ENCODE measurements at regions not wholly inside any gene's neighbourhood (a gene's known extent, or its start where the extent isn't known, plus 50 kb on each side); places are given as distances from the start of the nearest gene placed in this dataset.
"Not testable (repeated sequence)": the region's sequence is repeated elsewhere in the genome, so short reads cannot be mapped to it uniquely, and the experiment has no call there.

DNA sequence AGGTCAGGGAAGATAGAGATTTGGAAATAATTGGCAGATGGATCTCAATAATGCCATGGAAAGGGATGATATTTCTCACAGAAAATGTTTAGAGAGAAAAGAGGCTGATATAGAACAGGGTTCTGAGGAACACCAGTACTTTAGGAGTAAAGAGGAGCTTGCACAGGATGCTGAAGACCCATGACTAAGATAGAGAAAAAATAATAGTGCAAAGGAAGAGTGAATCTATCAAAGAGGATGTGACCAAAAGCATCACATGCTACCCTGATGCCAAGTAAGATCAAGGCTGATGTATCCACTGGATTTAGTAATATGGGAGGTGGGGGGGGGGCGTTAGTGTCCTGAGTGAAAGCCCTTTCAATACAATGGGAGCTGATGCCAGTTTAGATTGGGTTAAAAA, 80.1 kb upstream of the NOTCH2NLA start:
- POLR2A ChIA-PET; H3K27ac Mint-ChIP-seq; H3K36me3 Mint-ChIP-seq; H3K4me3 Mint-ChIP-seq; intact Hi-C loops (cut with micrococcal nuclease); H3K9me3 Mint-ChIP-seq; CTCF ChIA-PET; H3K4me1 Mint-ChIP-seq (ENCODE audit: low read depth); H3K27me3 Mint-ChIP-seq: not testable (repeated sequence)
- DNase-seq = peak; percentile 28

DNA sequence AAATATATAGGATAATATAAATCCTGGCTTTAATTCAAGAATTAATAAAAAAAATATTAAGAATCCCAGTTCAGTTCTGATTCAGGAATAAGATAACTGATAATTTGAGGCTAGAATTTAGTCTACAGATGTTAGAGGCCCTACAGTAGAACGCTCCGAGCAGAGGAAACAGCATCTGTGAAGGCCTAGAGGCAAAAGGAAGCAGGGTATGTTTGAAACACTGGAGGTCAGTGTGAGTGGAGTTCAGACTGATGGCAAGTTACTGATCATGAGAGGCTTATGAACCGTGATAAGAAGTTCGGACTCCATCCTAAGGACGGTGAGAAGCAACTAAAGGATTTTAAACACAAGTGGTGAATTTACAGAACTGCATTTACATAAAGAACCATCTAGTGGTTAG, 79.3 kb upstream of the NOTCH2NLA start:
- H3K9me3 Mint-ChIP-seq; intact Hi-C loops (cut with micrococcal nuclease); DNase-seq; H3K4me3 Mint-ChIP-seq; H3K36me3 Mint-ChIP-seq; H3K4me1 Mint-ChIP-seq (ENCODE audit: low read depth); POLR2A ChIA-PET; H3K27ac Mint-ChIP-seq; H3K27me3 Mint-ChIP-seq; CTCF ChIA-PET: not testable (repeated sequence)

DNA sequence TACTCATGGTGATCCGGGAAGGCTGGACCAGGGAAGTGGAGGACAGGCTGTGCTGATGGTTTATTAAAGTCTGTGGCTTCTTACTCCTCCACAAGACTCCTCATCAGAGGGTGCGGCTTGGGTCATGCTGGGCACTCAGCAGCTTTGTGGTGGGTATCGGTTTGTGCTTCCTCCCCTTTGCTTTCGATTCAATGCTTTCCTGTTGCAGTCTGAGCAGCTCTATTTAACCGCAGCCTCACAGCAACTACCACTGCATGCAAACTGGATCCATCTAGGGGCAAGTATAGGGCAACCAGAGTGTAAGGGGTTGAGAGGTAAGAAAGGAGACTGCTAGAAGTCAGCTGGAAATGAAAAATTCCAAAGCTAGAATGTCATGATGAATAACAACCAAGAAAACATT, 78.8 kb upstream of the NOTCH2NLA start:
- H3K27ac Mint-ChIP-seq; H3K27me3 Mint-ChIP-seq; H3K36me3 Mint-ChIP-seq; POLR2A ChIA-PET; intact Hi-C loops (cut with micrococcal nuclease); DNase-seq; H3K4me3 Mint-ChIP-seq; CTCF ChIA-PET; H3K4me1 Mint-ChIP-seq (ENCODE audit: low read depth); H3K9me3 Mint-ChIP-seq: not testable (repeated sequence)

DNA sequence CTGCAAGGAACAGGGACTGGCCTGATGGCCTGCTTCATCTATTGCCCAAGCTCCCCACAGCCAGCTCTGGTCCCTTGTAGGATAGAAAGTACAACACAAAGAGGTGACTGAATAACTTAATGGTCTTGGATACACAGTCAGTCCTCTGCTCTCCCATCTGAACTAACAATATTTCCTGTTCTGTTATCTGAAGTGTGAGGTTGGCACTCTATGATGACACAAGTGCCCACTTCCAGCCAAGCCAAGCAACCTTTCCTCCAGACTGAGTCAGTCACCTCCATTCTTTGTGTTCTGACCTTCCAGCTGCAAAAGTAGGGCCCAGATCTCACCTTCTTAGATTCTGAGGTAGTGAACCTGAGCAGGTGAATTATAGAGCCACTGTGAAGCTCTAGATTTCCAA, 77.8 kb upstream of the NOTCH2NLA start:
- H3K27ac Mint-ChIP-seq; H3K4me1 Mint-ChIP-seq (ENCODE audit: low read depth); CTCF ChIA-PET; intact Hi-C loops (cut with micrococcal nuclease); H3K4me3 Mint-ChIP-seq; H3K9me3 Mint-ChIP-seq; H3K36me3 Mint-ChIP-seq; DNase-seq; POLR2A ChIA-PET; H3K27me3 Mint-ChIP-seq: not testable (repeated sequence)

DNA sequence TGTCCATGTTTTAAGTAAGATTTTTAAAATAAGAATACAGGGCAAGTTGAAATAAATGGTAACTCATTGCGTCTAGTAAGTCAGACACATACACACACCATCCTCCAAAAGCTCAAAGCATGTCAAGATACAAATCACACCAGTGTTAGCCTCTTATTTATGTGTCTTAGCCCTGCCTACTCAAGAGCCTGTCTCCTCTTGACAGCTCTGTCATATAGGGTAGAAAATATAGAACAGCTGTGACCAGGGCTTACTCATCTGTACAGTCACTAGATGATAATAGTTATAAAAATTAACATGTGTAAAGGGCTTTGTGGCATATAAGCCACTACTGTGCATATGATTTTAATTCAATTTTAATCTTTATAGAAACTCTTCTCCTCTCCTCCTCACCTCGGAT, 76.6 kb upstream of the NOTCH2NLA start:
- H3K27ac Mint-ChIP-seq; H3K9me3 Mint-ChIP-seq; DNase-seq; H3K4me3 Mint-ChIP-seq; POLR2A ChIA-PET; intact Hi-C loops (cut with micrococcal nuclease); H3K4me1 Mint-ChIP-seq (ENCODE audit: low read depth); H3K27me3 Mint-ChIP-seq; CTCF ChIA-PET; H3K36me3 Mint-ChIP-seq: not testable (repeated sequence)

- intact Hi-C loops (cut with micrococcal nuclease); H3K27ac Mint-ChIP-seq; H3K4me1 Mint-ChIP-seq (ENCODE audit: low read depth); H3K27me3 Mint-ChIP-seq; H3K9me3 Mint-ChIP-seq; DNase-seq; POLR2A ChIA-PET; CTCF ChIA-PET; H3K4me3 Mint-ChIP-seq; H3K36me3 Mint-ChIP-seq: not testable (repeated sequence)
These were observed 69.7 kb upstream of the NOTCH2NLA start for GRCh38 chr1:146298575-146298897.

DNA sequence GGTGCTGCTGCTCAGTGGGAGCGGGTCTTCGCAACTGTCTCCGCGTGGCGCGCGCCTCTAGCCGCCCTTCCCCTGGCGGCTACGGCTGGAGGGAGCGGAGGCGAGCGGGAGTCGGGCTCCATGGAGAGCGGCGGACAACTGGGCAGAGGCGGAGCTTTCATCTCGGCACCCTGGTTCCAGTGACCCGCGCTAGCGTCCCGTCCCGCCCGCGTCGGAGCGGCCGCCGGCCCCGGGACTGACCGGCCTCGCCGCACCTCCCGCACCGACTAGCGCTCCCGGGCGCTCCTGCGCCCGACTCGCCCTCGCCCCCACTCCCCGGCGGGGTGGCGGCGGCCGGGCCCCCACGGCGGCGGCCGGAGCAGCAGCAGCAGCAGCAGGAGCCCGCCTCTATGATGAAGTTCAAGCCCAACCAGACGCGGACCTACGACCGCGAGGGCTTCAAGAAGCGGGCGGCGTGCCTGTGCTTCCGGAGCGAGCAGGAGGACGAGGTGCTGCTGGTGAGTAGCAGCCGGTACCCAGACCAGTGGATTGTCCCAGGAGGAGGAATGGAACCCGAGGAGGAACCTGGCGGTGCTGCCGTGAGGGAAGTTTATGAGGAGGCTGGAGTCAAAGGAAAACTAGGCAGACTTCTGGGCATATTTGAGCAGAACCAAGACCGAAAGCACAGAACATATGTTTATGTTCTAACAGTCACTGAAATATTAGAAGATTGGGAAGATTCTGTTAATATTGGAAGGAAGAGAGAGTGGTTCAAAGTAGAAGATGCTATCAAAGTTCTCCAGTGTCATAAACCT, 69.2 kb upstream of the NOTCH2NLA start:
- POLR2A ChIA-PET = not testable (repeated sequence)

GRCh38 chr1:146292940-146293936, 64.4 kb upstream of the NOTCH2NLA start:
- H3K4me3 Mint-ChIP-seq; POLR2A ChIA-PET; H3K27ac Mint-ChIP-seq; H3K27me3 Mint-ChIP-seq; H3K9me3 Mint-ChIP-seq; CTCF ChIA-PET; intact Hi-C loops (cut with micrococcal nuclease); H3K4me1 Mint-ChIP-seq (ENCODE audit: low read depth); H3K36me3 Mint-ChIP-seq; DNase-seq: not testable (repeated sequence)

More for the DNA sequence above, 69.2 kb upstream of the NOTCH2NLA start:
- H3K4me3 Mint-ChIP-seq; H3K9me3 Mint-ChIP-seq; CTCF ChIA-PET; DNase-seq; H3K36me3 Mint-ChIP-seq; intact Hi-C loops (cut with micrococcal nuclease); H3K4me1 Mint-ChIP-seq (ENCODE audit: low read depth); H3K27ac Mint-ChIP-seq; H3K27me3 Mint-ChIP-seq: not testable (repeated sequence)

DNA sequence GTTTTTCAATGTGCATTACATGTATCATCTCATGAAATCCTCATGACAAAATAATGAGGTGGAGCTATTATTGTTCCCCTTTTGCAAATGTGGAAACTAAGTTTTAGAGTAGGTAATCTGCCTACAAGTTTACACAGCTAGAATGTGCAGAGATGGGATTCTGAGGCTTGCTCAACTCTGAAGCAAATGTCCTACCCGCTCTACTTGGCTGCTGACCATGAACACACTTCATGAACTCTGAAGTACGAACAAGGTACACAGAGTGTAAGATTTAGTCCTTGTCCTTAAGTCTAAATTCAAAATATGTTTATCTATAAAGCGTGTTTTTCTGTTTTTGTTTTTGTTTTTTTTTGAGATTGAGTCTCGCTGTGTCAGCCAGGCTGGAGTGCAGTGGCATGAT, 63.6 kb upstream of the NOTCH2NLA start:
- H3K9me3 Mint-ChIP-seq; DNase-seq; CTCF ChIA-PET; H3K4me1 Mint-ChIP-seq (ENCODE audit: low read depth); H3K4me3 Mint-ChIP-seq; intact Hi-C loops (cut with micrococcal nuclease); H3K27ac Mint-ChIP-seq; POLR2A ChIA-PET; H3K36me3 Mint-ChIP-seq; H3K27me3 Mint-ChIP-seq: not testable (repeated sequence)

- H3K36me3 Mint-ChIP-seq; CTCF ChIA-PET; intact Hi-C loops (cut with micrococcal nuclease); H3K4me1 Mint-ChIP-seq (ENCODE audit: low read depth); H3K27me3 Mint-ChIP-seq; H3K27ac Mint-ChIP-seq; DNase-seq; H3K4me3 Mint-ChIP-seq; POLR2A ChIA-PET; H3K9me3 Mint-ChIP-seq: not testable (repeated sequence)
These were observed 59.1 kb upstream of the NOTCH2NLA start for GRCh38 chr1:146287881-146288280.

DNA sequence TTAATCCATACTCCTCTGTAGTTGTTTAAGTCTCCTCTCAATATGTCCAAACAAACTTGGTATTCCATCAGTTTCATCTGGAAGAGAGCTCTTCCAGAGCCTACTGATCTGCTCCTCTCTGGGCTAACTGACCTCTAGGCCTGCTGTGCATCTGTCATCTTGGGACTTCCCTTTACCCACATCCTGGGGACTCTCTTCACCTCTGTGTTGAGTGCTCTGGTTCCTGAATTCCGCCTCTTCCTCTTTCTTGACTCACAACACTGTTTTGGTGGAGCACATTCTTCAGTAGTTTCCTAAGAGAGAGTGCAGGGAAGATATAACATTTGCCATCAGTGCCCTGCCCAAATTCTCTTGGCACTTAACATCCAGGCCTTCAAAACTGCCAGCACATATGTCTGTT, 55.9 kb upstream of the NOTCH2NLA start:
- CTCF ChIA-PET; DNase-seq; H3K4me3 Mint-ChIP-seq; H3K36me3 Mint-ChIP-seq; H3K9me3 Mint-ChIP-seq; H3K27me3 Mint-ChIP-seq; POLR2A ChIA-PET; H3K27ac Mint-ChIP-seq; intact Hi-C loops (cut with micrococcal nuclease); H3K4me1 Mint-ChIP-seq (ENCODE audit: low read depth): not testable (repeated sequence)

DNA sequence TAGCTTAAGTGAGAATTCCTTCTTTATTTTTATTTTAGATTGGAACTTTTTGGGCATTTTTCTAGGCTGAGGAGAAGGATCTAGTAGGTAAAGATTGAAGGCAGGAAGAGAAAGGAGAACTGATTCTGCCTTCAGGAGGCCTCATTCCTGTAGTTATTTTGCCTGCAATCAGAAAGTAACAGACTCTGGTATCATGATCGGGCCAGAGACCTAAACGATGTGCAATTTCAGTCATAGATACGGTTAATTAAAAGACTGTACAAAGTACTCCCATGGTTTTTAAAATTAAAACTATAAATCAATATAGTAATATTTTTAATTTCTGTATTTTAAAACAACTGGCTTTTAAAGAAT, 54.7 kb upstream of the NOTCH2NLA start:
- H3K9me3 Mint-ChIP-seq; POLR2A ChIA-PET; DNase-seq; CTCF ChIA-PET; H3K4me1 Mint-ChIP-seq (ENCODE audit: low read depth); H3K4me3 Mint-ChIP-seq; H3K27ac Mint-ChIP-seq; H3K36me3 Mint-ChIP-seq; intact Hi-C loops (cut with micrococcal nuclease); H3K27me3 Mint-ChIP-seq: not testable (repeated sequence)
